Osteoblast (primary cell): ENCODE measurements at regions not wholly inside any gene's neighbourhood (a gene's known extent, or its start where the extent isn't known, plus 50 kb on each side); places are given as distances from the start of the nearest gene placed in this dataset.

Experiments
- DNase-seq: peaks from one replicate; pipeline ENCODE4 v3.0.0; 2011; ENCODE audit warnings: low spot score, mixed read lengths; ENCODE audit not compliant: insufficient read length; ENCODE audit errors: missing footprints
- H2AFZ ChIP-seq: 2 replicates; pipeline ENCODE4 v1.6.0; 2011; ENCODE audit warnings: mild to moderate bottlenecking, low read length
- H3K27ac ChIP-seq: 2 replicates; pipeline ENCODE4 v1.5.1; 2011; ENCODE audit warnings: mild to moderate bottlenecking, low read depth, low read length, moderate library complexity
- H3K27me3 ChIP-seq: 2 replicates; pipeline ENCODE4 v1.6.0; 2012; ENCODE audit warnings: mild to moderate bottlenecking, control low read depth, inconsistent platforms, low read length, moderate library complexity; ENCODE audit not compliant: insufficient read depth
- H3K36me3 ChIP-seq: 2 replicates; pipeline ENCODE4 v1.5.1; 2011; ENCODE audit warnings: mild to moderate bottlenecking, low read length, control low read depth, moderate library complexity; ENCODE audit not compliant: insufficient read depth
- H3K4me1 ChIP-seq: 2 replicates; pipeline ENCODE4 v1.5.1; 2011; ENCODE audit warnings: mild to moderate bottlenecking, low read length, control low read depth, moderate library complexity; ENCODE audit not compliant: insufficient read depth
- H3K4me2 ChIP-seq: 2 replicates; pipeline ENCODE4 v1.6.0; 2011; ENCODE audit warnings: mild to moderate bottlenecking, low read length; ENCODE audit not compliant: insufficient read depth
- H3K4me3 ChIP-seq: fragments of 200-600 bp; sonication (generic); 3 replicates; pipeline ENCODE4 v1.5.1; 2012; ENCODE audit warnings: mild to moderate bottlenecking, low read length, inconsistent platforms; ENCODE audit not compliant: insufficient read depth
- H3K79me2 ChIP-seq: 2 replicates; pipeline ENCODE4 v1.6.0; 2012; ENCODE audit warnings: mild to moderate bottlenecking, low read length, control low read depth, inconsistent platforms; ENCODE audit not compliant: insufficient read depth
- H3K9me3 ChIP-seq: 2 replicates; pipeline ENCODE4 v1.5.1; 2011; ENCODE audit warnings: low read depth, low read length, control low read depth
- H4K20me1 ChIP-seq: 2 replicates; pipeline ENCODE4 v1.6.0; 2012; ENCODE audit warnings: mild to moderate bottlenecking, low read length, control low read depth; ENCODE audit not compliant: insufficient read depth
- TF ChIP-seq, protein P1 (sequence below): IDR thresholded peaks from 2 replicates; pipeline ENCODE4 v1.5.1; 2011; ENCODE audit warnings: mild to moderate bottlenecking, low read depth, low read length, moderate library complexity; ENCODE audit errors: extremely low read depth

DNA sequence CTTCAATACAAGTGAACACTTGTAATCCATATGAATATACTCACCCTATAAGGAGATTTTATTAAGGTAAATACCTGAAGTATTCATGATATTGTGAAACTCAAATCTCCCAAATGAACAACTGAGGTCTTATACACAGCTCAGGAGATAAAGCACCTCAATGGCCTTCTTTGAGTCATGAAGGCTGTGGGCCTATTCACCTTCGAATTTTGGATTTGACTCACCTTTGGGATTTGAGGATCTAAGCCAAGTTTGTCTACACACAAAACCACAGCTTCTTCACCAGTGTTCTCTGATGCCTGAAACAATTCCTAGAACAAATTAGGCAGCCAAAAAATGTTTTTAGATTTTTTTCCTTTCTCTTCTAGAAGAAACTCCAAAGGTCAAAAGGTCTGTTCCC, 194.1 kb downstream of the NUAK1 start:
- DNase-seq, result no peak

DNA sequence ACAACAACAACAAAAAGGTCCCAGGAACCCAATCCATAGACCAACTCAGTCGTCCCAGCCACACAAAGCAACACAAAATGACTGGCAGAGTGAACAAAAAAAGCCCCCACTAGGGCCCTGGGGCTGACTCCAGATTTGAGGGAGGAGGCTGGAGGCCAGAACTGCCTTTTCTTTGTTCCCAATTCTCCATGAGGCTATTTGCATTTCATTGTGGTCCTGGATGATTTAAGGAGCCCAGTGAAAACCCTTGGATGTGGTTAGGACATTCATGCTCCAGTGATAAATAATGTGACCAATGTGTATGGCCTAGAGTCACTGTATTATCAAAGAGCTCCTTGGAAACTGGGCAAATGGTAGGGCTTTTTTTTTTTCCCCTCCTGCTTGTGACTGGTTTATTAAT, 192.9 kb downstream of the NUAK1 start:
- H2AFZ ChIP-seq, result no peak overlapping the region
- DNase-seq, result no peak
- no peak overlapping the region for H3K27ac ChIP-seq
- H3K9me3 ChIP-seq, result no peaks in the 10 kb centered on the region
- no peak overlapping the region for H3K4me2 ChIP-seq
- no peaks in the 10 kb centered on the region for H3K36me3 ChIP-seq
- H4K20me1 ChIP-seq, result no peaks in the 10 kb centered on the region
- H3K4me1 ChIP-seq, result no peaks in the 10 kb centered on the region
- no peaks in the 10 kb centered on the region for H3K79me2 ChIP-seq
- TF ChIP-seq, protein P1, sequence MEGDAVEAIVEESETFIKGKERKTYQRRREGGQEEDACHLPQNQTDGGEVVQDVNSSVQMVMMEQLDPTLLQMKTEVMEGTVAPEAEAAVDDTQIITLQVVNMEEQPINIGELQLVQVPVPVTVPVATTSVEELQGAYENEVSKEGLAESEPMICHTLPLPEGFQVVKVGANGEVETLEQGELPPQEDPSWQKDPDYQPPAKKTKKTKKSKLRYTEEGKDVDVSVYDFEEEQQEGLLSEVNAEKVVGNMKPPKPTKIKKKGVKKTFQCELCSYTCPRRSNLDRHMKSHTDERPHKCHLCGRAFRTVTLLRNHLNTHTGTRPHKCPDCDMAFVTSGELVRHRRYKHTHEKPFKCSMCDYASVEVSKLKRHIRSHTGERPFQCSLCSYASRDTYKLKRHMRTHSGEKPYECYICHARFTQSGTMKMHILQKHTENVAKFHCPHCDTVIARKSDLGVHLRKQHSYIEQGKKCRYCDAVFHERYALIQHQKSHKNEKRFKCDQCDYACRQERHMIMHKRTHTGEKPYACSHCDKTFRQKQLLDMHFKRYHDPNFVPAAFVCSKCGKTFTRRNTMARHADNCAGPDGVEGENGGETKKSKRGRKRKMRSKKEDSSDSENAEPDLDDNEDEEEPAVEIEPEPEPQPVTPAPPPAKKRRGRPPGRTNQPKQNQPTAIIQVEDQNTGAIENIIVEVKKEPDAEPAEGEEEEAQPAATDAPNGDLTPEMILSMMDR, result no peak
- peaks cover under 1% of the 10 kb centered on the region for H3K27me3 ChIP-seq
- H3K4me3 ChIP-seq, result no peak overlapping the region

More for the DNA sequence above, 194.1 kb downstream of the NUAK1 start:
- Histone ChIP-seq H3K4me2 (no peak overlapping the region), H3K27ac (no peak overlapping the region), H3K9me3 (no peaks in the 10 kb centered on the region), H2AFZ (no peak overlapping the region), H4K20me1 (no peaks in the 10 kb centered on the region), H3K36me3 (no peaks in the 10 kb centered on the region), H3K4me3 (no peak overlapping the region), H3K27me3 (peaks cover 2% of the 10 kb centered on the region), H3K4me1 (no peaks in the 10 kb centered on the region), H3K79me2 (no peaks in the 10 kb centered on the region)
- TF ChIP-seq, protein P1, result no peak

DNA sequence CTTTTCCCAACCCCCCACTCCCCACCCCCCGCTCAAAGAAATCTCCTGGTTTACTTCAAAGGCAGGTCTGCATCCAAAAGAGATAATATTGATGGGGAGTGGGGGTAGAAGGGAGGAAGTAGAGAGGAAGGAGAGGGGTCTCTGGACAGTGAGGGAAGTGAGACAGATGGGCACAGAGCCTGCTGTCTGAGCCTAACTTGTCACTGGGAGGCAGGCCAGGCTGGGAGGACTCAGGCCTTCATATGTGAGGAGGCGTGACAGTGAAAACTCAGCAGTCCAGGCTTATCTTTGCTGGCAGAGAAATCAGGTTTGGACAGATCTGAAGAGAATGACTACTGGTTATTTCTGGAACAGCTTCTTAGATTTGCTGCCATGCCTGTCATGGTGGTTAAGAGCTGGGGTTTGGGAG, 192.3 kb downstream of the NUAK1 start:
- no peak for DNase-seq
- Histone ChIP-seq H3K79me2 (no peaks in the 10 kb centered on the region), H3K36me3 (no peaks in the 10 kb centered on the region), H4K20me1 (no peaks in the 10 kb centered on the region), H3K27me3 (no peaks in the 10 kb centered on the region), H3K4me1 (no peaks in the 10 kb centered on the region), H3K27ac (no peak overlapping the region), H2AFZ (no peak overlapping the region), H3K9me3 (no peaks in the 10 kb centered on the region), H3K4me2 (no peak overlapping the region), H3K4me3 (no peak overlapping the region)
- TF ChIP-seq, protein P1, result no peak

DNA sequence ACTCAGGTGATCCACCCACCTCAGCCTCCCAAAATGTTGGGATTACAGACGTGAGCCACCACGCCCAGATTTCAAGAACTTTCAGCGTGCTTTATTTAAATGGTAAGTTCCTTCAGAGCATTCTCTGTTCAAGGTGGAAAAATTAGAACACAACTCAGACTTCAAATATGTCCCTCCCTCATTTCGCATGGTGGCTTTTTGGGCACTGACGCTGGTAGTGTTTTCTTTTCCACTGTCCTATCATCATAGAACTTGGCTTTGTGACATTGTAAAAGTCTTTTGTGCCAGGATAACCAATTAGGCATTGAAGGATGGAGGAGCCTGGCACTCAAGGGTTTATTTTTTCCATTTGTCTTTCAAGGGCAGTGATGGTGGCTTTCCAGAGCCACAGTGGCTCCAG, 190.8 kb downstream of the NUAK1 start:
- Histone ChIP-seq H2AFZ (no peak overlapping the region), H4K20me1 (no peaks in the 10 kb centered on the region), H3K79me2 (no peaks in the 10 kb centered on the region), H3K9me3 (no peaks in the 10 kb centered on the region), H3K36me3 (no peaks in the 10 kb centered on the region), H3K4me1 (no peaks in the 10 kb centered on the region), H3K27me3 (no peaks in the 10 kb centered on the region), H3K4me3 (no peak overlapping the region), H3K4me2 (no peak overlapping the region), H3K27ac (no peak overlapping the region)
- DNase-seq, result no peak
- TF ChIP-seq, protein P1, result no peak
